Umbilical cord (tissue), 1 donor: ENCODE measurements at regions not wholly inside any gene's neighbourhood (a gene's known extent, or its start where the extent isn't known, plus 50 kb on each side); places are given as distances from the start of the nearest gene placed in this dataset.

Experiments used
- DNase-seq: peaks from one replicate; pipeline ENCODE4 v3.0.0-alpha.2; 2015; ENCODE audit warnings: low spot score

GRCh38 chr4:19910861-19911525, 340.7 kb upstream of the SLIT2 start:
- DNase-seq: no peak

- DNase-seq: peak; percentile 16
These were observed 346.7 kb upstream of the SLIT2 start for GRCh38 chr4:19905024-19905423.

DNA sequence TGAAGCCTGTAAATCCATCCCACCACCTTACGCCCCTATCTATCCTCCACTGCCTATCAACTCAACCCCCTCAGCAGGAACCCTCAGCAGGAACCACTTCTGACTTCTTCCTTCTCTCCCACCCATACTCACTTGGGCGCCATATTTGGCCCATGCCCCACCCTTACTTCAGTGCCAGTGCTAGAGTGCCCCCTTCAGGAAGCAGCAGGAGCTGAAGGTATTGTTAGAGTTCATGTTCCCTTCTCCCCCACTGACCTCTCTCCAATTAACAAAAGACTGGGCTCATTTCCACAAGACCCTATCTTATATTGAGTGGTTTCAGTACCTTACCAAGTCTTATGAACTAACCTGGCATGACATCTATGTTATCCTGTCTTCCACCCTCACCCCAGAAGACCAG, 363.1 kb upstream of the SLIT2 start:
- DNase-seq: no peak

- no peak for DNase-seq
These were observed 367.9 kb upstream of the SLIT2 start for GRCh38 chr4:19883841-19884240.

- DNase-seq: peak; percentile 59
These were observed 371.5 kb upstream of the SLIT2 start for GRCh38 chr4:19880206-19880605.

DNA sequence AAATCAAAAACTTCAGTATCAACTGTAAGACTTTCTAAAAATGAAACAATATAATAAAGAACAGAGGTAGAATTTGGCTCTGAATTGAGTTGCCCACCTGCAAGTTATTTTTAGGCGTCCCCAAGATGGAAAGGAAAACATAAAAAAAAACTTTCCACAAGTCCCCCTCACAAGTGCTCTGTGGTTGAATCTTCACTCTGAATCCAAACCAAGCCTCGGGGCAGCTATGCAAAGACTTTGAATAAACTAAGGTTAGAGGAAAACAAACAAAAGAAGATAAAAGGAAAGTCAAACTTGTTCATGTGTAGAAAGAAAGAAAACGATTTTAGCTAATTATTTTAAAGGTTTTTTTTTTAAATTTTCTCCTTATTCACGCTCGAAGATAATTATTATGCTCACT, 372.4 kb upstream of the SLIT2 start:
- DNase-seq: no peak

DNA sequence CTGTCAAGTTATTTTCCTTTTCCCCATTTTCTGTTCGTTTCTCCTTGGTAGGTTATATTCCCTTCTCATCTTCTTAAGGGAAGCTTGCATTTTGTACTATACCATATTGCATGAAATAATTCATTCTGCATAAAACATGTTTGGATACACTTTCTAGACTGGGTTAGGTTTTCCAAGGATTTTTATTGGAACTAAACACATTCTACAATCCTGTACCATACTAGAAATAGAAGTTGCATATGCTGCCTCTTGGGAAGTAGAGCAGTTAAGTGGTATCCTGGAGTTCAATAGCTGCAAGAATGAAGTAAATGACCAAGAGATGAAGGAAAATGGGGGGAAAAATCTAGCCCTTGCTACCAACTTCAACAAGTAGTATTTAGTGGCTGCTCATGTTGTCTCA, 393.7 kb upstream of the SLIT2 start:
- no peak for DNase-seq

- peak; percentile 62 for DNase-seq
These were observed 394.3 kb upstream of the SLIT2 start for GRCh38 chr4:19857380-19857779.

DNA sequence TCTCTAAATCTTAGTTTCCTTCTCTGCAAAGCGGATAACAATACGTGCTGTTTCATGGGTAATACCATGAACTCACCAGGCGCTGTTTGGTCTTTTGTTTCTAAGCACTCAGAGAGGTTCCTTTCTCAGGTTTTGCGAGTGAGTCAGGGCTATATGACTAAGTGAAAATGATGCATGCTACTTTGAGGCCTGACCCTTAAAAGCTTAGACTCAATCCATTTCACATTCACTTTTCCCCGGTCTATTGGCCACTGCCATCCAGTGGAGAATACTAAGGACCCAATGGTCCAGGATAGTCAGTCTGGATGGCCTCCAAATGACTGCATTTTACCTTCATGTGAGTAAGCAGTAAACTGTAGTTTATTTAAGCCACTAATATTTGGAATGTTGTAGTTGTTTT, 400.8 kb upstream of the SLIT2 start:
- DNase-seq: no peak

- DNase-seq: no peak
These were observed 407.3 kb upstream of the SLIT2 start for GRCh38 chr4:19844446-19844845.

GRCh38 chr4:19842471-19842870, 409.2 kb upstream of the SLIT2 start:
- DNase-seq: no peak

GRCh38 chr4:19838858-19839257, 412.8 kb upstream of the SLIT2 start:
- no peak for DNase-seq

DNA sequence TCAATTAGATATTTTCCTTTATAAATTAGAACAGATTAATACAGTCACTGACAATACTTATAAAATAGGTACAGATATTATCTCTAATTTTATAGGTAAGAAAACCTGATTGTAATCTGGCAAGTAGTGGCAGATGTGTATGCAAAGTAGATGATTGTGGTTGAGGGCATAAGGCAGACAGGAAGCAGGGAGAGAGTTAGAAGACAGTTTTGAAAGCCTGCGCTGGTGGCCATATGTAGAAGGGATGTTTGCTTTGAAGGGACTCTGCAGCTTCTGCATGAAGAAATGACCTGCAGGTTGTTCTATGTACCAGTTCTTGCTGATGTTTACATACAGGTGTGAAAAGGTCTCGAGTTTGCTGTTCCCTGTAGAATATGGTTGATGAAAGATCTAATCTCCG, 416.3 kb upstream of the SLIT2 start:
- no peak for DNase-seq

DNA sequence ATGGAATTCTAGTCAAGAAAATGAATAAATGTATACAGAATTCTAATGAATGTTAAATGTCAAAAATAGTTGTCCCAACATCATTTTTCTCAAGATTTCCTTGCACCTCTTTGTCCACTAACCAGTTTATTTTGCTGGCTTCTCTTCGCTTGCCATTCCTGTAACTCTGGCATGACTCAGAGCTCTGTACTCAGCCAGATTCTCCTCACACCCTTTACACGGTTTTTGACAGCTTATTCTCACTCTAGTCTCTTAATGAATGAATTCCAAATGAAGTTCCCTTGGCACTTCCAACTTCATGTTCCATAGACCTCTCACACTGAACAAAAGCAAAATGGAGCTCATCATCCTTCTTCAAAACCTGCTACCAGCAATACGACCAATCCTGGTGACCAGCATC, 419.3 kb upstream of the SLIT2 start:
- no peak for DNase-seq

DNA sequence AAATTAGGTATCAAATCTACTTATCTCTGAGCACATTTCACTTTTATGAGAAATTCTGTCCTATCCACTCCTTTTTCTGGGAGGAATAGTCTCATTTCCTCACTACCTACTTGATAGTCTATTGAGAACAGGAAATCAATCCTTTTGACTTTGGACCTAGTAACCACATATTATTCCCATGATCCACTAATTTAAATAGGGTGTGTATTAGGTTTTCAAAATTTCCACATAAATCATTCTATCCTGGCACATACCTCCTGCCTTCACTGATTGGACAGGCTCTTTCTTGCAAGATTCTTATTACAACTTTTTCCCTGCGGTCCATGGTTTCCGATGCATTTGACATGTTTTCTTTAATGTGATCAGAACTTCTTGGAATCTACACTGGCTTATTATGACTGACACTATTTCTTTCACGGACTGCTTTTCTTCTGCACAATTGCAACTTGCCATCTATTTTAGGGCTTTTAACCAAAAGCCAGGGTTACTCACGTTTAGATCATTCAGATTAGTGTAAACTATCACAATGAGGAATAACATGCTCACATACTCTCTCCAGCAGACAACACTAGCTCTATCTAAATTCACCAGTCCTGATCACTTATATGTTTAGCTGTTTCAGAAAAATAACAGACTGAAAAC, 419.9 kb upstream of the SLIT2 start:
- DNase-seq: no peak

DNA sequence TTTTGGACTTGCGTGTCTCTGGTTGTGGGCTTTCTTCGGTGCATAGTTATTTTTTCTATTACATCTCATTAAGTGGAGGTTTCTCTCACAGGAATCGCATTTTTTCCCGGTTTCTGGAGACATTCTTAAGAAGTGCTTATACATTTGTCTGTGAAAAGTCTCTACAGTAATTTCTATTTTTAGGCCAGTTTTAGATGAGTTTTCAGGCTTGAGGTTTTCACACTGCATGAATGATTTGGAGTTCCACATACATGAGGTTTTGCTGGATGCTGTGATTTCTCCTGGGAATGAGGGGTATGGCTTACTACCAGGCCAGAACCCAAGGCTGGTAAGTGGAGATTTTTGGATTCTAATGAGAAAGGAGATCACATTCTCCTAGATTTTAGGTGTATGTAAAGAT, 422.6 kb upstream of the SLIT2 start:
- no peak for DNase-seq

- peak; percentile 1 for DNase-seq
These were observed 427.9 kb upstream of the SLIT2 start for GRCh38 chr4:19823781-19824180.

GRCh38 chr4:19819737-19820136, 432.0 kb upstream of the SLIT2 start:
- no peak for DNase-seq

GRCh38 chr4:19809989-19810388, 441.7 kb upstream of the SLIT2 start:
- DNase-seq: no peak

GRCh38 chr4:19807505-19807904, 444.2 kb upstream of the SLIT2 start:
- no peak for DNase-seq

DNA sequence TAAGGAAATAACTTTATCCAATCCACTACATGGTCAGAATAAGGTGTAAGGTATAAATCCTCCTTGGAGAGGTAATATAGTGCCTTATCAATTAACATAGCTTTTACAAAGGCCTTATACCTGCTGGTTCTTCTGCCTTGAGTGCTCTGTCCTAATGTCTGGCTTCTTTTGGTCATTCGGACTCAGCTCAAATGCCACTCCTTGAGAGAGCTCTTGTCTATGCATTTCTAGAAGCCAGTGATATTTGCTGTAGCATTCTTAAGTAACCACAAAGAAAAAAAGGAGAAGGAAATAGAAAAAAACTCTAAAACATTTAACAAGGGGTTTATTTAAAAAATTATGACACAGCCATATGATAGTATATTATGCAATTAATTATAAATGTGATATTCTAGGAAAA, 444.8 kb upstream of the SLIT2 start:
- no peak for DNase-seq

GRCh38 chr4:19803406-19803805, 448.3 kb upstream of the SLIT2 start:
- DNase-seq: no peak

DNA sequence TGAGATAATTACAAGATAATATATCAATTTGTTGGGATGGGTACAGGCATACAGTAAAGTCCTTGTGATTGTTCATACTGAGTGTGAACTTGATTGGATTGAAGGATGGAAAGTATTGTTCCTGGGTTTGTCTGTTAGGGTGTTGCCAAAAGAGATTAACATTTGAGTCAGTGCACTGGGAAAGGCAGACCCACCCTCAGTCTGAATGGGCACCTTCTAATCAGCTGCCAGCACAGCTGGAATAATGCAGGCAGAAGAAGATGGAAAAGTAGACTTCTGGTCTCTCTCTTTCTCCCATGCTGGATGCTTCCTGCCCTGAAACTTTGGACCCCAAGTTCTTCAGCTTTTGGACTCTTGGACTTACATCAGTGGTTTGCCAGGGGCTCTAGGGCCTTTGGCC, 457.9 kb upstream of the SLIT2 start:
- no peak for DNase-seq
